ENCODE measurements at regions not wholly inside any gene's neighbourhood (a gene's known extent, or its start where the extent isn't known, plus 50 kb on each side); places are given as distances from the start of the nearest gene placed in this dataset.

- dilution Hi-C loops (cut with MboI; ENCODE audit: extremely low pct_ligation_motif_present, low sequenced_read_pairs) = no loop called here
- Histone ChIP-seq H4K20me1 (ENCODE audit: control insufficient read depth, extremely low read depth, insufficient read depth, low read length) (no peaks in the 10 kb centered on the region), H3K9ac (ENCODE audit: control insufficient read depth, extremely low read depth, insufficient read depth, low read length) (no peak overlapping the region), H3K27me3 (ENCODE audit: control insufficient read depth, extremely low read depth, insufficient read depth, low read length) (no peaks in the 10 kb centered on the region), H3K4me1 (ENCODE audit: control insufficient read depth, extremely low read depth, insufficient read depth, low read length) (no peaks in the 10 kb centered on the region), H3K4me2 (ENCODE audit: control insufficient read depth, extremely low read depth, insufficient read depth, low read depth, low read length) (no peak overlapping the region), H3K27ac (ENCODE audit: control insufficient read depth, insufficient read depth, low read length) (no peak overlapping the region), H3K79me2 (ENCODE audit: control insufficient read depth, insufficient read depth, low read length) (no peaks in the 10 kb centered on the region), H3K36me3 (ENCODE audit: control insufficient read depth in 2 of 2, extremely low read depth in 1 of 2, insufficient read depth in 2 of 2, low read length in 2 of 2) (no peaks in the 10 kb centered on the region), H3K9me3 (ENCODE audit: control insufficient read depth, low read depth, low read length) (no peaks in the 10 kb centered on the region), H3K4me3 (ENCODE audit: control insufficient read depth in 2 of 3, extremely low read depth in 1 of 3, insufficient read depth in 2 of 3, low read depth in 1 of 3, low read length in 3 of 3) (no peak overlapping the region), H2AFZ (ENCODE audit: control insufficient read depth, low read length) (no peak overlapping the region), H3K9me1 (ENCODE audit: control insufficient read depth, extremely low read depth, insufficient read depth, low read length) (no peaks in the 10 kb centered on the region)
- FAIRE-seq (no peak), DNase-seq (ENCODE audit: low read depth, low spot score) (no peak)
- TF ChIP-seq CTCF (optimal IDR thresholded peaks at IDR 0.05 in 1 of 3, IDR thresholded peaks at IDR 0.05 in 1 of 3, conservative IDR thresholded peaks at IDR 0.05 in 1 of 3; ENCODE audit: extremely low read depth in 1 of 3, insufficient read depth in 2 of 3, low read length in 3 of 3) (no peak), EZH2 (IDR thresholded peaks at IDR 0.05; ENCODE audit: low read length) (no peak)
Observed at GRCh38 chr2:198343471-198343870, 539.1 kb downstream of the PLCL1 start.

- no peaks in the 10 kb centered on the region for H3K9me3 ChIP-seq (ENCODE audit: control insufficient read depth, low read depth, low read length)
- no peak overlapping the region for H3K4me2 ChIP-seq (ENCODE audit: control insufficient read depth, extremely low read depth, insufficient read depth, low read depth, low read length)
- FAIRE-seq = no peak
- DNase-seq (ENCODE audit: low read depth, low spot score) = no peak
- H3K4me3 ChIP-seq (ENCODE audit: control insufficient read depth in 2 of 3, extremely low read depth in 1 of 3, insufficient read depth in 2 of 3, low read depth in 1 of 3, low read length in 3 of 3) = no peak overlapping the region
- no peaks in the 10 kb centered on the region for H4K20me1 ChIP-seq (ENCODE audit: control insufficient read depth, extremely low read depth, insufficient read depth, low read length)
- no peaks in the 10 kb centered on the region for H3K36me3 ChIP-seq (ENCODE audit: control insufficient read depth in 2 of 2, extremely low read depth in 1 of 2, insufficient read depth in 2 of 2, low read length in 2 of 2)
- H3K9me1 ChIP-seq (ENCODE audit: control insufficient read depth, extremely low read depth, insufficient read depth, low read length) = no peaks in the 10 kb centered on the region
- H3K79me2 ChIP-seq (ENCODE audit: control insufficient read depth, insufficient read depth, low read length) = no peaks in the 10 kb centered on the region
- H2AFZ ChIP-seq (ENCODE audit: control insufficient read depth, low read length) = no peak overlapping the region
- no peak overlapping the region for H3K27ac ChIP-seq (ENCODE audit: control insufficient read depth, insufficient read depth, low read length)
- no peak overlapping the region for H3K9ac ChIP-seq (ENCODE audit: control insufficient read depth, extremely low read depth, insufficient read depth, low read length)
- no peaks in the 10 kb centered on the region for H3K27me3 ChIP-seq (ENCODE audit: control insufficient read depth, extremely low read depth, insufficient read depth, low read length)
- TF ChIP-seq EZH2 (IDR thresholded peaks at IDR 0.05; ENCODE audit: low read length) (no peak), CTCF (optimal IDR thresholded peaks at IDR 0.05 in 1 of 3, IDR thresholded peaks at IDR 0.05 in 1 of 3, conservative IDR thresholded peaks at IDR 0.05 in 1 of 3; ENCODE audit: extremely low read depth in 1 of 3, insufficient read depth in 2 of 3, low read length in 3 of 3) (no peak)
- dilution Hi-C loops (cut with MboI; ENCODE audit: extremely low pct_ligation_motif_present, low sequenced_read_pairs) = no loop called here
- no peaks in the 10 kb centered on the region for H3K4me1 ChIP-seq (ENCODE audit: control insufficient read depth, extremely low read depth, insufficient read depth, low read length)
Observed at GRCh38 chr2:198340846-198341245, 536.5 kb downstream of the PLCL1 start.

Data from keratinocyte (primary cell).